GM23248 (cell line): ENCODE measurements at regions not wholly inside any gene's neighbourhood (a gene's known extent, or its start where the extent isn't known, plus 50 kb on each side); places are given as distances from the start of the nearest gene placed in this dataset.

ENCODE experiments used
- DNase-seq: peaks from one replicate; pipeline ENCODE4 v3.0.0-alpha.2; 2015
- H2AFZ ChIP-seq: fragments of 200-600 bp; sonication (generic); 2 replicates; pipeline ENCODE4 v1.6.1; 2016; ENCODE audit warnings: antibody characterized with exemption
- H3F3A ChIP-seq: fragments of 200-600 bp; sonication (generic); 2 replicates; pipeline ENCODE4 v1.6.1; 2016; ENCODE audit warnings: mild to moderate bottlenecking, antibody characterized with exemption, mixed run types; ENCODE audit not compliant: insufficient read depth
- H3K27ac ChIP-seq: fragments of 200-600 bp; sonication (generic); 2 replicates; pipeline ENCODE4 v1.5.1; 2016; ENCODE audit warnings: mild to moderate bottlenecking
- H3K27me3 ChIP-seq: fragments of 200-600 bp; sonication (generic); replicated peaks from 2 replicates; pipeline ENCODE4 v1.6.1; 2016; ENCODE audit warnings: mild to moderate bottlenecking; ENCODE audit not compliant: insufficient read depth
- H3K36me3 ChIP-seq: fragments of 200-600 bp; sonication (generic); 2 replicates; pipeline ENCODE4 v1.6.1; 2016; ENCODE audit warnings: low read depth, mild to moderate bottlenecking
- H3K4me1 ChIP-seq: fragments of 200-600 bp; sonication (generic); 2 replicates; pipeline ENCODE4 v1.6.1; 2016; ENCODE audit warnings: mild to moderate bottlenecking; ENCODE audit not compliant: insufficient read depth
- H3K4me2 ChIP-seq: fragments of 200-600 bp; sonication (generic); one replicate; pipeline ENCODE4 v1.6.1; 2016; ENCODE audit warnings: mild to moderate bottlenecking; ENCODE audit not compliant: unreplicated experiment
- H3K4me3 ChIP-seq: fragments of 200-600 bp; sonication (generic); 2 replicates; pipeline ENCODE4 v1.5.1; 2016; ENCODE audit warnings: mild to moderate bottlenecking
- H3K79me2 ChIP-seq: fragments of 200-600 bp; sonication (generic); 2 replicates; pipeline ENCODE4 v1.6.1; 2016; ENCODE audit warnings: mild to moderate bottlenecking; ENCODE audit not compliant: insufficient read depth
- H3K9ac ChIP-seq: fragments of 200-600 bp; sonication (generic); 2 replicates; pipeline ENCODE4 v1.6.1; 2016; ENCODE audit warnings: mild to moderate bottlenecking
- H3K9me2 ChIP-seq: fragments of 200-600 bp; sonication (generic); 2 replicates; pipeline ENCODE4 v1.6.1; 2016; ENCODE audit warnings: mixed run types, mild to moderate bottlenecking, moderate library complexity; ENCODE audit not compliant: insufficient read depth
- H3K9me3 ChIP-seq: fragments of 200-600 bp; sonication (generic); one replicate; pipeline ENCODE4 v1.6.1; 2017; ENCODE audit warnings: low read depth
- H4K20me1 ChIP-seq: fragments of 200-600 bp; sonication (generic); 2 replicates; pipeline ENCODE4 v1.6.0; 2016; ENCODE audit not compliant: insufficient read depth
- EZH2 ChIP-seq: fragments of 200-600 bp; sonication (generic); IDR thresholded peaks from 2 replicates; pipeline ENCODE4 v1.6.1; 2018; ENCODE audit warnings: antibody characterized with exemption, mild to moderate bottlenecking; ENCODE audit not compliant: insufficient read depth, poor library complexity, severe bottlenecking
- EZH2phosphoT487 ChIP-seq: fragments of 200-600 bp; sonication (generic); IDR thresholded peaks from 2 replicates; pipeline ENCODE4 v1.6.1; 2018; ENCODE audit warnings: antibody characterized with exemption, moderate library complexity, mild to moderate bottlenecking, low read depth; ENCODE audit not compliant: insufficient read depth
- WGBS, 2 experiments: methylation state at CpG; one replicate each; pipeline ENCODE4 v1.1.6; 2015 to 2017; ENCODE audit warnings: low lambda C conversion rate in 2 of 2, low coverage in 1 of 2; ENCODE audit errors: missing lambda C conversion rate in 2 of 2; 5-methylcytosine and 5-hydroxymethylcytosine counted together
- in situ Hi-C: fragments of 300-500 bp; cut with MboI; formaldehyde crosslinking; loops from 2 replicates; pipeline ENCODE4 v1.15.0; 2020

- H3F3A ChIP-seq = no peaks in the 10 kb centered on the region
- no peaks in the 10 kb centered on the region for H3K9me2 ChIP-seq
- H3K9ac ChIP-seq = no peak overlapping the region
- no peak overlapping the region for H2AFZ ChIP-seq
- TF ChIP-seq EZH2 = no peak
- no peak for TF ChIP-seq EZH2phosphoT487
- in situ Hi-C loops = no loop called here
- no peaks in the 10 kb centered on the region for H3K36me3 ChIP-seq
- no peaks in the 10 kb centered on the region for H4K20me1 ChIP-seq
- peak overlapping the region; percentile 25 for H3K4me3 ChIP-seq
- H3K79me2 ChIP-seq = no peaks in the 10 kb centered on the region
- peak overlapping the region; percentile 33 for H3K4me2 ChIP-seq
- H3K9me3 ChIP-seq = no peaks in the 10 kb centered on the region
- no peak overlapping the region for H3K27ac ChIP-seq
- DNase-seq = peak; percentile 60
- WGBS, 2 experiments = 3% methylated on average over 15 of the region's 15 CpGs
- peaks cover 39% of the 10 kb centered on the region for H3K27me3 ChIP-seq
- H3K4me1 ChIP-seq = no peaks in the 10 kb centered on the region
Observed at GRCh38 chr20:16801919-16802651, 53.9 kb downstream of the OTOR start.

GRCh38 chr20:16802652-16802935 is 54.4 kb downstream of the OTOR start:
- no peaks in the 10 kb centered on the region for H3K4me1 ChIP-seq
- no peaks in the 10 kb centered on the region for H4K20me1 ChIP-seq
- H3K9me3 ChIP-seq = no peaks in the 10 kb centered on the region
- no peak overlapping the region for H2AFZ ChIP-seq
- no peak for DNase-seq
- TF ChIP-seq EZH2 = no peak
- TF ChIP-seq EZH2phosphoT487 = no peak
- no peaks in the 10 kb centered on the region for H3K9me2 ChIP-seq
- in situ Hi-C loops = no loop called here
- H3K9ac ChIP-seq = no peak overlapping the region
- no peak overlapping the region; the same call in 1 of the 2 replicates for H3K4me3 ChIP-seq
- no peaks in the 10 kb centered on the region for H3K79me2 ChIP-seq
- H3K36me3 ChIP-seq = no peaks in the 10 kb centered on the region
- no peak overlapping the region for H3K27ac ChIP-seq
- H3K4me2 ChIP-seq = no peak overlapping the region
- no peaks in the 10 kb centered on the region for H3F3A ChIP-seq
- peaks cover 44% of the 10 kb centered on the region for H3K27me3 ChIP-seq
- WGBS, 2 experiments = 4 to 5% methylated on average over 4 of the region's 4 CpGs

- Histone ChIP-seq H3K79me2 (no peaks in the 10 kb centered on the region), H4K20me1 (no peaks in the 10 kb centered on the region), H3K27me3 (peaks cover 58% of the 10 kb centered on the region), H3K4me2 (no peak overlapping the region), H3K9me3 (no peaks in the 10 kb centered on the region), H3K4me1 (no peaks in the 10 kb centered on the region), H3K9me2 (no peaks in the 10 kb centered on the region), H3K9ac (no peak overlapping the region), H2AFZ (no peak overlapping the region), H3K36me3 (no peaks in the 10 kb centered on the region), H3K4me3 (no peak overlapping the region), H3K27ac (no peak overlapping the region), H3F3A (no peaks in the 10 kb centered on the region)
- 12% methylated on average over 14 of the region's 14 CpGs for WGBS, 2 experiments
- no peak for TF ChIP-seq EZH2
- no peak for TF ChIP-seq EZH2phosphoT487
- in situ Hi-C loops = no loop called here
- peak; percentile 77 for DNase-seq
Observed at GRCh38 chr20:16803965-16804792, 56.0 kb downstream of the OTOR start.

- WGBS, 2 experiments = 46 to 54% methylated on average over 6 of the region's 6 CpGs
- H4K20me1 ChIP-seq = no peaks in the 10 kb centered on the region
- no peaks in the 10 kb centered on the region for H3K9me3 ChIP-seq
- no peaks in the 10 kb centered on the region for H3K9me2 ChIP-seq
- H3K4me1 ChIP-seq = no peaks in the 10 kb centered on the region
- no peak overlapping the region for H3K9ac ChIP-seq
- no peak overlapping the region for H3K27ac ChIP-seq
- no peaks in the 10 kb centered on the region for H3K36me3 ChIP-seq
- no peak for TF ChIP-seq EZH2
- no peak for TF ChIP-seq EZH2phosphoT487
- no peaks in the 10 kb centered on the region for H3K79me2 ChIP-seq
- H2AFZ ChIP-seq = no peak overlapping the region
- H3K4me3 ChIP-seq = no peak overlapping the region
- no peak for DNase-seq
- H3K27me3 ChIP-seq = peaks cover 58% of the 10 kb centered on the region
- no peaks in the 10 kb centered on the region for H3F3A ChIP-seq
- H3K4me2 ChIP-seq = no peak overlapping the region
- in situ Hi-C loops = loop anchor here (5.0 kb wide), 1 partner anchor 623 kb away; no protein-coding TSS in a partner anchor
Observed at GRCh38 chr20:16804793-16805187, 56.6 kb downstream of the OTOR start.
